Osteoblast (primary cell): ENCODE measurements at regions not wholly inside any gene's neighbourhood (a gene's known extent, or its start where the extent isn't known, plus 50 kb on each side); places are given as distances from the start of the nearest gene placed in this dataset.

ENCODE experiments used
- DNase-seq: peaks from one replicate; pipeline ENCODE4 v3.0.0; 2011; ENCODE audit warnings: low spot score, mixed read lengths; ENCODE audit not compliant: insufficient read length; ENCODE audit errors: missing footprints
- H2AFZ ChIP-seq: 2 replicates; pipeline ENCODE4 v1.6.0; 2011; ENCODE audit warnings: mild to moderate bottlenecking, low read length
- H3K27ac ChIP-seq: 2 replicates; pipeline ENCODE4 v1.5.1; 2011; ENCODE audit warnings: mild to moderate bottlenecking, low read depth, low read length, moderate library complexity
- H3K27me3 ChIP-seq: 2 replicates; pipeline ENCODE4 v1.6.0; 2012; ENCODE audit warnings: mild to moderate bottlenecking, control low read depth, inconsistent platforms, low read length, moderate library complexity; ENCODE audit not compliant: insufficient read depth
- H3K36me3 ChIP-seq: 2 replicates; pipeline ENCODE4 v1.5.1; 2011; ENCODE audit warnings: mild to moderate bottlenecking, low read length, control low read depth, moderate library complexity; ENCODE audit not compliant: insufficient read depth
- H3K4me1 ChIP-seq: 2 replicates; pipeline ENCODE4 v1.5.1; 2011; ENCODE audit warnings: mild to moderate bottlenecking, low read length, control low read depth, moderate library complexity; ENCODE audit not compliant: insufficient read depth
- H3K4me2 ChIP-seq: 2 replicates; pipeline ENCODE4 v1.6.0; 2011; ENCODE audit warnings: mild to moderate bottlenecking, low read length; ENCODE audit not compliant: insufficient read depth
- H3K4me3 ChIP-seq: fragments of 200-600 bp; sonication (generic); 3 replicates; pipeline ENCODE4 v1.5.1; 2012; ENCODE audit warnings: mild to moderate bottlenecking, low read length, inconsistent platforms; ENCODE audit not compliant: insufficient read depth
- H3K79me2 ChIP-seq: 2 replicates; pipeline ENCODE4 v1.6.0; 2012; ENCODE audit warnings: mild to moderate bottlenecking, low read length, control low read depth, inconsistent platforms; ENCODE audit not compliant: insufficient read depth
- H3K9me3 ChIP-seq: 2 replicates; pipeline ENCODE4 v1.5.1; 2011; ENCODE audit warnings: low read depth, low read length, control low read depth
- H4K20me1 ChIP-seq: 2 replicates; pipeline ENCODE4 v1.6.0; 2012; ENCODE audit warnings: mild to moderate bottlenecking, low read length, control low read depth; ENCODE audit not compliant: insufficient read depth
- TF ChIP-seq, protein P1 (sequence below): IDR thresholded peaks from 2 replicates; pipeline ENCODE4 v1.5.1; 2011; ENCODE audit warnings: mild to moderate bottlenecking, low read depth, low read length, moderate library complexity; ENCODE audit errors: extremely low read depth

DNA sequence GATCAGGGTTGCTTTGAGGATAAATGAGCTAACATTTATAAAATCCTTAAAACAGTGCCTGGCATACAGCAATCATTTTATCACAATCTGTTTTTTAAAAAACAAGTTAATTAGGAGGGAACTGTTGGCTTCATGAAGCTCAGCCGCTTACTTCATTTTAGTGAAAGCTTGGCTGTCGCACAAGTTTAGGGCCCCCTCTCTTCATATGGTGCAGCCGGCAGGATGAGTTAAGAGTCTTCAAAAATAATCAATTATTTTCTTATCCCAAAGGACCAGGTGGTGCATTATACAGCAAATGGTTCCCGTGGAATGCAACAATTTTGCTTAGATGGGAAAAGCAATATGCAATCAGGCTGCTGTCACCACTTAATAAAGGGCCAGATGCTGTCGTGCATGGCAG lies 57.4 kb upstream of the PROKR2 start:
- H3K9me3 ChIP-seq: no peaks in the 10 kb centered on the region
- H3K27me3 ChIP-seq: peaks cover 5% of the 10 kb centered on the region
- no peak for DNase-seq
- no peak overlapping the region for H3K4me2 ChIP-seq
- H3K4me1 ChIP-seq: no peaks in the 10 kb centered on the region
- H3K79me2 ChIP-seq: no peaks in the 10 kb centered on the region
- H4K20me1 ChIP-seq: no peaks in the 10 kb centered on the region
- H3K4me3 ChIP-seq: no peak overlapping the region
- no peaks in the 10 kb centered on the region for H3K36me3 ChIP-seq
- H3K27ac ChIP-seq: no peak overlapping the region
- H2AFZ ChIP-seq: no peak overlapping the region
- TF ChIP-seq, protein P1, sequence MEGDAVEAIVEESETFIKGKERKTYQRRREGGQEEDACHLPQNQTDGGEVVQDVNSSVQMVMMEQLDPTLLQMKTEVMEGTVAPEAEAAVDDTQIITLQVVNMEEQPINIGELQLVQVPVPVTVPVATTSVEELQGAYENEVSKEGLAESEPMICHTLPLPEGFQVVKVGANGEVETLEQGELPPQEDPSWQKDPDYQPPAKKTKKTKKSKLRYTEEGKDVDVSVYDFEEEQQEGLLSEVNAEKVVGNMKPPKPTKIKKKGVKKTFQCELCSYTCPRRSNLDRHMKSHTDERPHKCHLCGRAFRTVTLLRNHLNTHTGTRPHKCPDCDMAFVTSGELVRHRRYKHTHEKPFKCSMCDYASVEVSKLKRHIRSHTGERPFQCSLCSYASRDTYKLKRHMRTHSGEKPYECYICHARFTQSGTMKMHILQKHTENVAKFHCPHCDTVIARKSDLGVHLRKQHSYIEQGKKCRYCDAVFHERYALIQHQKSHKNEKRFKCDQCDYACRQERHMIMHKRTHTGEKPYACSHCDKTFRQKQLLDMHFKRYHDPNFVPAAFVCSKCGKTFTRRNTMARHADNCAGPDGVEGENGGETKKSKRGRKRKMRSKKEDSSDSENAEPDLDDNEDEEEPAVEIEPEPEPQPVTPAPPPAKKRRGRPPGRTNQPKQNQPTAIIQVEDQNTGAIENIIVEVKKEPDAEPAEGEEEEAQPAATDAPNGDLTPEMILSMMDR: no peak

DNA sequence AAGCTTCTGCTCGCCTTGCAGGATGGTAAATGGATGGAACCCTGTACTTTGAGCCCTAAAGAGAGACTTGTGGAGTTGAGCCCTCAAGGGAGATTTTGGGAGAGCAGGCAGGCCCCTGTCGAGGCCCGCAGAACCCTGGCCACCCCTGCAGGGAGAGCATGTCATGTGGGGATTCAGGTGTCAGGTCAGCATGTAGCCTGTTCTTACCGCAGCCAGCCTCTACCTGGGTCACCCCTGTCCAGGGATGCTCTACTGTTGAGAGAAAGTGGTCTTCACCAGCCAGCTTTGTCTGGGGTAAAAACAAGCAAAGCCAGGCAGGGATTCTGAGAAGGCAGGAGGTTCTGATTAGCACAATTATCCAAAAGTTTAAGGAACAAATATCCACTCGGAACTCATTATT lies 55.6 kb upstream of the PROKR2 start:
- no peak overlapping the region for H3K4me2 ChIP-seq
- H3K4me3 ChIP-seq: no peak overlapping the region
- H3K27me3 ChIP-seq: peaks cover 5% of the 10 kb centered on the region
- TF ChIP-seq, protein P1: no peak
- H3K27ac ChIP-seq: no peak overlapping the region
- no peaks in the 10 kb centered on the region for H3K36me3 ChIP-seq
- no peaks in the 10 kb centered on the region for H3K4me1 ChIP-seq
- no peaks in the 10 kb centered on the region for H3K79me2 ChIP-seq
- H2AFZ ChIP-seq: no peak overlapping the region
- no peaks in the 10 kb centered on the region for H4K20me1 ChIP-seq
- DNase-seq: no peak
- no peaks in the 10 kb centered on the region for H3K9me3 ChIP-seq

DNA sequence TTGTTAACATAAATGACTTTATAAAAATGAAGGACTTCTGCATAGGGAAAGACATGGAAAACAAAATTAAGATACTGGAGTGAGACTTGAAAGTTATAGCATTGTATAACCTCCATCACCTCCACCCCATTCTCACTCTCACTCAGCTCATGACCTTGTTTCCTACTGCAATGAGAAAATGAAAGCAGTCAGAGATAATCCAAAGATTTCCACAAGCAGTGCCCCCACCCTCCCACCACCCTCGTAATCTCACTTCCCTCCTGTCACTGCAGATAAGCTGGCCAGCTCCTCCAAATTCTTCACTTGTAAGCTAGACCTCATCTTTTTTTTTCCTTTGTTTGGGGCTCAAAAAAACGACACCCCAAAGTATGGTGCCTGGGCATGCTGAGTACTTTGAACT lies 52.9 kb upstream of the PROKR2 start:
- Histone ChIP-seq H3K9me3 (no peaks in the 10 kb centered on the region), H3K4me2 (no peak overlapping the region), H3K27ac (no peak overlapping the region), H3K4me1 (no peaks in the 10 kb centered on the region), H2AFZ (no peak overlapping the region), H3K27me3 (peaks cover 5% of the 10 kb centered on the region), H3K36me3 (no peaks in the 10 kb centered on the region), H3K79me2 (no peaks in the 10 kb centered on the region), H3K4me3 (no peak overlapping the region), H4K20me1 (no peaks in the 10 kb centered on the region)
- no peak for DNase-seq
- TF ChIP-seq, protein P1: no peak
